HG02678 (cell line): ENCODE measurements at regions not wholly inside any gene's neighbourhood (a gene's known extent, or its start where the extent isn't known, plus 50 kb on each side); places are given as distances from the start of the nearest gene placed in this dataset.

ENCODE experiments used
- ATAC-seq: cut with Tn5 transposase; IDR thresholded peaks from one replicate; pipeline ENCODE4 v1.9.1; 2021; ENCODE audit warnings: mild to moderate bottlenecking, moderate library complexity; ENCODE audit not compliant: unreplicated experiment

GRCh38 chr1:112196731-112197130 is 199.3 kb upstream of the CTTNBP2NL start:
- ATAC-seq: no peak

- ATAC-seq: no peak
Observed at GRCh38 chr1:112209493-112209892, 186.5 kb upstream of the CTTNBP2NL start.

- no peak for ATAC-seq
Observed at GRCh38 chr1:112219267-112219666, 176.7 kb upstream of the CTTNBP2NL start.

GRCh38 chr1:112230232-112230631 is 165.8 kb upstream of the CTTNBP2NL start:
- no peak for ATAC-seq

GRCh38 chr1:112231331-112231730 is 164.7 kb upstream of the CTTNBP2NL start:
- ATAC-seq: no peak

- ATAC-seq: no peak
Observed at GRCh38 chr1:112232848-112233247, 163.2 kb upstream of the CTTNBP2NL start.

GRCh38 chr1:112234710-112235109 is 161.3 kb upstream of the CTTNBP2NL start:
- no peak for ATAC-seq

GRCh38 chr1:112237983-112238545 is 157.9 kb upstream of the CTTNBP2NL start:
- no peak for ATAC-seq

- no peak for ATAC-seq
Observed at GRCh38 chr1:112239683-112240330, 156.2 kb upstream of the CTTNBP2NL start.

- ATAC-seq: no peak
Observed at GRCh38 chr1:112242470-112242869, 153.5 kb upstream of the CTTNBP2NL start.

GRCh38 chr1:112244131-112244530 is 151.9 kb upstream of the CTTNBP2NL start:
- ATAC-seq: no peak

- ATAC-seq: no peak
Observed at GRCh38 chr1:112245114-112245513, 150.9 kb upstream of the CTTNBP2NL start.

- ATAC-seq: no peak
Observed at GRCh38 chr1:112247036-112247597, 148.9 kb upstream of the CTTNBP2NL start.

- ATAC-seq: no peak
Observed at GRCh38 chr1:112247961-112248360, 148.1 kb upstream of the CTTNBP2NL start.

- no peak for ATAC-seq
Observed at GRCh38 chr1:112250892-112251291, 145.1 kb upstream of the CTTNBP2NL start.

GRCh38 chr1:112251766-112252506 is 144.1 kb upstream of the CTTNBP2NL start:
- ATAC-seq: no peak

GRCh38 chr1:112253366-112253765 is 142.6 kb upstream of the CTTNBP2NL start:
- no peak for ATAC-seq

- ATAC-seq: no peak
Observed at GRCh38 chr1:112255080-112255479, 140.9 kb upstream of the CTTNBP2NL start.

GRCh38 chr1:112256411-112256810 is 139.6 kb upstream of the CTTNBP2NL start:
- ATAC-seq: no peak

- no peak for ATAC-seq
Observed at GRCh38 chr1:112257043-112257835, 138.8 kb upstream of the CTTNBP2NL start.

GRCh38 chr1:112260699-112261098 is 135.3 kb upstream of the CTTNBP2NL start:
- no peak for ATAC-seq
